GM12875 (cell line): ENCODE measurements at regions not wholly inside any gene's neighbourhood (a gene's known extent, or its start where the extent isn't known, plus 50 kb on each side); places are given as distances from the start of the nearest gene placed in this dataset.

Experiments used
- H3K4me3 ChIP-seq: one replicate; pipeline ENCODE4 v1.5.1; 2011; ENCODE audit warnings: low read depth, low read length, control low read depth
- CTCF ChIP-seq: IDR thresholded peaks from 2 replicates; pipeline ENCODE4 v1.5.1; 2011; ENCODE audit warnings: low read depth, mild to moderate bottlenecking, control low read depth, inconsistent platforms, low read length, moderate library complexity, borderline replicate concordance; ENCODE audit not compliant: insufficient read depth

- no peak overlapping the region for H3K4me3 ChIP-seq
Observed at GRCh38 chr10:78460204-78460603, 426.5 kb downstream of the RPS24 start.

GRCh38 chr10:78461333-78461732 lies 427.7 kb downstream of the RPS24 start:
- H3K4me3 ChIP-seq = no peak overlapping the region
- TF ChIP-seq CTCF = no peak

More at GRCh38 chr10:78460204-78460603, 426.5 kb downstream of the RPS24 start:
- no peak for TF ChIP-seq CTCF

DNA sequence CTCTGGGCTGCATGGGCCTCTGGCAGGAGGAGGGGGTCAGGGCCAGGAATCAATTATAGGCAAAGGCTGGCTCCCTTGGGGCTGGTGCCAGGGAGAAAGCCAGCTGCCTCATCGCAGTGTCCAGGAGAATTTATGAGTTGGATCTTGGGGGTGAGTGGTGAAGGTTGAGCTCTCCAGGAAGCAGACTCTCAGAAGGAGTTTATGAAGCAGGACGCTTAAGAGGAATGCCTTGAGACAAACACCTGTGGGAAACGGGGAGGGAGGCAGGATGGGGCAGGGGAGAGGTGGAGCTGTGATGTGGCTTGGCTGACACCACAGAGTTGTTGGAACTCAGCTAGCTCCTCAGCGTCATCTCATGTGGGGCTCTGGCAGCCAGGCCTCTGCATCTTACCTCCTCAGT lies 428.5 kb downstream of the RPS24 start:
- no peak for TF ChIP-seq CTCF
- no peak overlapping the region for H3K4me3 ChIP-seq

- no peak for TF ChIP-seq CTCF
- no peak overlapping the region for H3K4me3 ChIP-seq
Observed at GRCh38 chr10:78462726-78463228, 429.1 kb downstream of the RPS24 start.

DNA sequence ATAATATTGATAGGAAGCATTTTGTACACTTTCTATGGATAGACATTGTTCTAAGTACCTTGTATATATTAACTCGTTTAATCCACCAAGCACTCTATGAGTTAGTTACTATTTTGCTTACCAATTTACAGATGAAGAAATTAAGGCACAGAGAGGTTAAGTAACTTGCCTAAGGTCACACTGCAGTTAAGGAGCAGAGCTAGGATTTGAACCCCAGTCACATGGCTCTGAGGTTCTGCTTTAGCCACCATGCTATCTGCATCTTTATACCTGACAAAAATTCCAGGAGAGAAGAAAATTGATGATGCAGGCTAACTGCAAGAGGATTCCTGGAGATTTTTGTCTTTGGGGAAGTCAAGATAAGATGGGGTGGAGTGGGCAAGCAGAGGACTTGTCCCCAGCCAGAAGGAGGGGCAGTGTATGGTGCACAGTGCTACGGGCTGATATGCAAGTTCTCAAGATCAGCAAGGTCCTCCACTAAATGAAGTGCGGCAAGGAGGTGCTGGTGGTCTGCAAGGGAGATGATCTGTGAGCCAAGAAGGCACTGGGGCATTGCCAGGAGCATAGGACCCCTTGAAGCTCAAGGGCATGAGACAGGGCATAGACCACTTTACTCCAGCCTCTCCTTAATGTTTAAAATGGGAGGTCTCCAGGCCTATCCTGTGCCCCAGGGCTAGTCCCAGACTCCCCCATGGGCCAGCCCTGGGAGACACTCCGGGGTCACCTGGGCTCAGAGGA lies 430.6 kb downstream of the RPS24 start:
- no peak for TF ChIP-seq CTCF
- H3K4me3 ChIP-seq = no peak overlapping the region

GRCh38 chr10:78464856-78465267 lies 431.2 kb downstream of the RPS24 start:
- TF ChIP-seq CTCF = no peak
- no peak overlapping the region for H3K4me3 ChIP-seq

DNA sequence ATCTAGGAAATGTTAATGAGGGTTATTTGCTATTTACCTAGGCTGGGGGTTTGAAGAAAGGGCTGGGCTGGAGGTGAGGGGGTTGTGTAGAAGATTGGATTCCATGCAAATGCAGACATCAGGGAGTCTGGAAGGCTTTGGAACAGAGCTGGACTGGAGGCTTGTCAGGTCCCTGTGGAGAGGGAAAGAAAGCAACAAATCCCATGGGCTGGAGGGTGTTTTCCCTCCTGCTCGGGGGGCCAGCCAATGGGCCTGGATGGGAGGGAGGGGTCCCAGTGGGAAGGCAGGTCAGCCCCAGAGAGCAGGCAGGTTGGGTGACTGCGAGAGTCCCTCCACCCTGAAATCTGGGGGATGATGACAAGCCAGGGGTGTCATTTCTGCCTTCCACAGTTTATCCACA lies 431.8 kb downstream of the RPS24 start:
- TF ChIP-seq CTCF = no peak
- no peak overlapping the region for H3K4me3 ChIP-seq
